ENCODE measurements at regions not wholly inside any gene's neighbourhood (a gene's known extent, or its start where the extent isn't known, plus 50 kb on each side); places are given as distances from the start of the nearest gene placed in this dataset.
A peak's percentile ranks its signal among the peaks of the same experiment; 100 is the strongest.

DNA sequence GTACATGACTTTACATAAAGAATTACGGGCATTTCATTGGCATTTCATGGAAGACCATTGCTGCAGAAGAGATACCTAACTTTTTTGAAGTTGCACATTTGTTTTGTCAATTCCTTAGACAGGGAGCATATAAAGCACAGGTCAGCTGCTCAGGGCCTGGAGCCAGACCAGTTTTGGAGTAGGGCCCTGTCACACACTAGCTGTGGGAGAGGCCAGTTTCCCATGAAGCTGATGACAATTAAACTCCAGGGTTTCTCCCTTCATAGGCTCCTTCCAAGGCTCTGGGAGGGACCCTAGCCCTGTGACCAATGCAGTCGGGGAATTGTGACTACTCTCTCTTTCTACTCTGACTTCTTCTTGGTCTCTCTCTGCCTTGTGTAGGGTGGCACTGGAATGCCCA, 107.3 kb upstream of the SELENOK start:
- Mint-ChIP-seq H3K27ac (no peak overlapping the region), H3K9me3 (no peaks in the 10 kb centered on the region), H3K36me3 (no peaks in the 10 kb centered on the region), H3K4me1 (no peaks in the 10 kb centered on the region), H3K27me3 (ENCODE audit: low read depth in 2 of 2) (peaks cover 0 to 4% of the 10 kb centered on the region in 2 donors), H3K4me3 (no peak overlapping the region)
- H3K4me1 ChIP-seq (ENCODE audit: control insufficient read depth, insufficient read depth, low read length), result no peaks in the 10 kb centered on the region
- no peaks in the 10 kb centered on the region for H3K36me3 ChIP-seq (ENCODE audit: control insufficient read depth, insufficient read depth, low read length)
- H3K27me3 ChIP-seq (ENCODE audit: control insufficient read depth, insufficient read depth, low read length), result no peaks in the 10 kb centered on the region
- 92% methylated on average over 2 of the region's 2 CpGs for WGBS (ENCODE audit: insufficient coverage)
- no peak overlapping the region for H3K4me3 ChIP-seq (ENCODE audit: low read length)
- TF ChIP-seq, protein P1, sequence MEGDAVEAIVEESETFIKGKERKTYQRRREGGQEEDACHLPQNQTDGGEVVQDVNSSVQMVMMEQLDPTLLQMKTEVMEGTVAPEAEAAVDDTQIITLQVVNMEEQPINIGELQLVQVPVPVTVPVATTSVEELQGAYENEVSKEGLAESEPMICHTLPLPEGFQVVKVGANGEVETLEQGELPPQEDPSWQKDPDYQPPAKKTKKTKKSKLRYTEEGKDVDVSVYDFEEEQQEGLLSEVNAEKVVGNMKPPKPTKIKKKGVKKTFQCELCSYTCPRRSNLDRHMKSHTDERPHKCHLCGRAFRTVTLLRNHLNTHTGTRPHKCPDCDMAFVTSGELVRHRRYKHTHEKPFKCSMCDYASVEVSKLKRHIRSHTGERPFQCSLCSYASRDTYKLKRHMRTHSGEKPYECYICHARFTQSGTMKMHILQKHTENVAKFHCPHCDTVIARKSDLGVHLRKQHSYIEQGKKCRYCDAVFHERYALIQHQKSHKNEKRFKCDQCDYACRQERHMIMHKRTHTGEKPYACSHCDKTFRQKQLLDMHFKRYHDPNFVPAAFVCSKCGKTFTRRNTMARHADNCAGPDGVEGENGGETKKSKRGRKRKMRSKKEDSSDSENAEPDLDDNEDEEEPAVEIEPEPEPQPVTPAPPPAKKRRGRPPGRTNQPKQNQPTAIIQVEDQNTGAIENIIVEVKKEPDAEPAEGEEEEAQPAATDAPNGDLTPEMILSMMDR (IDR thresholded peaks at IDR 0.05), result no peak
- intact Hi-C loops (cut with micrococcal nuclease), result no loop called here
- H3K27ac ChIP-seq (ENCODE audit: low read length), result no peak overlapping the region
- DNase-seq, result no peak
- H3K9me3 ChIP-seq (ENCODE audit: control insufficient read depth, insufficient read depth, low read length), result no peaks in the 10 kb centered on the region
- no peak for ATAC-seq

DNA sequence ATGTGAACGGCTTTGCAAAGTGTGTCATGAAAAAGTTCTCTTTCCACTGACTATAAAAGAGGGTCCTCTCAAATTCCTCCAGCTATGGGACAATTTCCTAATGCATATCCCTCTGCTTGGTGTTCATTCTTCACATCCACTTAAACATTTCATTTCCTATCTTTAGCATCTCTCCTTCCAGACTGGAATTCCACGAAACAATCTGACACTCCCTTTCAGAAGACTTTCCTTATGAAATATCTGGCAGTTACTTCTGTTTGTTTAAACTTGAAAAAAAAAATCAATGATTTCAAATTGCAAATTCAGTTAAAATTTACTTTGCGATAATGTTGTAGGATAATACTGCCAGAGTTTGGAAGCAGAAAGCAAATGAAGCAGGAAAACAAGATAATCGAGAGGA, 105.8 kb upstream of the SELENOK start:
- Histone ChIP-seq H3K9me3 (ENCODE audit: control insufficient read depth, insufficient read depth, low read length) (no peaks in the 10 kb centered on the region), H3K4me1 (ENCODE audit: control insufficient read depth, insufficient read depth, low read length) (no peaks in the 10 kb centered on the region), H3K36me3 (ENCODE audit: control insufficient read depth, insufficient read depth, low read length) (no peaks in the 10 kb centered on the region), H3K27ac (ENCODE audit: low read length) (no peak overlapping the region), H3K27me3 (ENCODE audit: control insufficient read depth, insufficient read depth, low read length) (no peaks in the 10 kb centered on the region), H3K4me3 (ENCODE audit: low read length) (no peak overlapping the region)
- intact Hi-C loops (cut with micrococcal nuclease), result no loop called here
- DNase-seq, result no peak
- peaks cover 0 to 4% of the 10 kb centered on the region in 2 donors for H3K27me3 Mint-ChIP-seq (ENCODE audit: low read depth in 2 of 2)
- ATAC-seq, result no peak
- WGBS (ENCODE audit: insufficient coverage), result 89% methylated on average over 4 of the region's 4 CpGs
- H3K36me3 Mint-ChIP-seq, result no peaks in the 10 kb centered on the region
- no peak overlapping the region for H3K27ac Mint-ChIP-seq
- H3K4me3 Mint-ChIP-seq, result no peak overlapping the region
- H3K4me1 Mint-ChIP-seq, result no peaks in the 10 kb centered on the region
- H3K9me3 Mint-ChIP-seq, result no peaks in the 10 kb centered on the region
- TF ChIP-seq, protein P1 (IDR thresholded peaks at IDR 0.05), result no peak

DNA sequence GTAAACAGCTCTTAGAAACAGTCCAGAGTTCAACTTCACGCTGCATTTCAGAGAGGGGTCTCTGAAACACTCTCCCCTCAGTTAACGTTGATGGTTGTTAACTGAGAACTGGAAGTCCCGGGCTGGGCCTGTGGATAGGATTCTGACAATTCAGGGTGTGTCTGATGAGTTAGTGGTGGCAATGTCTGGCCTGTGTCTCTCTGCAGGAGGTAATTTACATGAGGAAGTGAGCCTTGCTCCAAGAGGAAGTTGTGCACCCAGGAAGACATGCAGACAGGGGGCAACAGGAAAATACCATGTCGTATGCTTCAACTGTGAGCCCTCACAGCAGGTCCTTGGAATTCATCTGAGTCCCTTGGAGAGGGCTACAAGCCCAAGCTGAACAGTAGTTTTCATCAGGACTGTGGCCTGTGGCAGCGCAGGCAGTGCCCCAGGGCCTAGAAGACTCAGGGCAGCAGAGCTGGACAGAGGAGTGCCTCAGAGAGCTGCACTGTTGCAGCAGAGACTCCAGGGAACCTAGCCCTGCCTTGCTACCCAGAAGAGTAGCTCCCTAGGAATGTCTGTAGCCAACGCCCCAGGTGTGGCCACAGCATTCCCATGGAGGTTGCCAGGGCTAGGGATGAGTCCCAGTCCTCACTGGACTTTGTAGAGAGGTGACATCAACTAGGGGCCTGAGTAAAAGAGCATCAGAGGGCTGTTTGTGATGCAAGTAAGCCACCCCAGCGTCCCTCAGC, 104.6 kb upstream of the SELENOK start:
- 71% methylated on average over 7 of the region's 7 CpGs for WGBS (ENCODE audit: insufficient coverage)
- intact Hi-C loops (cut with micrococcal nuclease), result no loop called here
- no peaks in the 10 kb centered on the region for H3K27me3 ChIP-seq (ENCODE audit: control insufficient read depth, insufficient read depth, low read length)
- Mint-ChIP-seq H3K27ac (no peak overlapping the region), H3K27me3 (ENCODE audit: low read depth in 2 of 2) (peaks cover 0 to 4% of the 10 kb centered on the region in 2 donors), H3K36me3 (no peaks in the 10 kb centered on the region), H3K4me3 (no peak overlapping the region), H3K4me1 (no peaks in the 10 kb centered on the region), H3K9me3 (no peaks in the 10 kb centered on the region)
- H3K36me3 ChIP-seq (ENCODE audit: control insufficient read depth, insufficient read depth, low read length), result no peaks in the 10 kb centered on the region
- ATAC-seq (peak in 1 of 3 donors; percentile 10), DNase-seq (no peak)
- TF ChIP-seq, protein P1 (IDR thresholded peaks at IDR 0.05), result no peak
- H3K4me3 ChIP-seq (ENCODE audit: low read length), result no peak overlapping the region
- no peaks in the 10 kb centered on the region for H3K4me1 ChIP-seq (ENCODE audit: control insufficient read depth, insufficient read depth, low read length)
- H3K27ac ChIP-seq (ENCODE audit: low read length), result no peak overlapping the region
- no peaks in the 10 kb centered on the region for H3K9me3 ChIP-seq (ENCODE audit: control insufficient read depth, insufficient read depth, low read length)

All from natural killer cell (primary cell).